ENCODE measurements at regions not wholly inside any gene's neighbourhood (a gene's known extent, or its start where the extent isn't known, plus 50 kb on each side); places are given as distances from the start of the nearest gene placed in this dataset.

- TF ChIP-seq, protein P1, sequence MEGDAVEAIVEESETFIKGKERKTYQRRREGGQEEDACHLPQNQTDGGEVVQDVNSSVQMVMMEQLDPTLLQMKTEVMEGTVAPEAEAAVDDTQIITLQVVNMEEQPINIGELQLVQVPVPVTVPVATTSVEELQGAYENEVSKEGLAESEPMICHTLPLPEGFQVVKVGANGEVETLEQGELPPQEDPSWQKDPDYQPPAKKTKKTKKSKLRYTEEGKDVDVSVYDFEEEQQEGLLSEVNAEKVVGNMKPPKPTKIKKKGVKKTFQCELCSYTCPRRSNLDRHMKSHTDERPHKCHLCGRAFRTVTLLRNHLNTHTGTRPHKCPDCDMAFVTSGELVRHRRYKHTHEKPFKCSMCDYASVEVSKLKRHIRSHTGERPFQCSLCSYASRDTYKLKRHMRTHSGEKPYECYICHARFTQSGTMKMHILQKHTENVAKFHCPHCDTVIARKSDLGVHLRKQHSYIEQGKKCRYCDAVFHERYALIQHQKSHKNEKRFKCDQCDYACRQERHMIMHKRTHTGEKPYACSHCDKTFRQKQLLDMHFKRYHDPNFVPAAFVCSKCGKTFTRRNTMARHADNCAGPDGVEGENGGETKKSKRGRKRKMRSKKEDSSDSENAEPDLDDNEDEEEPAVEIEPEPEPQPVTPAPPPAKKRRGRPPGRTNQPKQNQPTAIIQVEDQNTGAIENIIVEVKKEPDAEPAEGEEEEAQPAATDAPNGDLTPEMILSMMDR (IDR thresholded peaks at IDR 0.05; ENCODE audit: extremely low read depth in 1 of 2, insufficient read depth in 1 of 2, low read depth in 1 of 2, low read length in 2 of 2): no peak
- TF ChIP-seq POLR2A (IDR thresholded peaks at IDR 0.05; ENCODE audit: low read depth, low read length): no peak
Measured at GRCh38 chr2:142598846-142599245, 278.6 kb upstream of the KYNU start.

Data from endothelial cell of umbilical vein (primary cell).